GM21360 (cell line): ENCODE measurements at regions not wholly inside any gene's neighbourhood (a gene's known extent, or its start where the extent isn't known, plus 50 kb on each side); places are given as distances from the start of the nearest gene placed in this dataset.
"Not testable (repeated sequence)": the region's sequence is repeated elsewhere in the genome, so short reads cannot be mapped to it uniquely, and the experiment has no call there.

Experiments used
- ATAC-seq: cut with Tn5 transposase; IDR thresholded peaks from one replicate; pipeline ENCODE4 v1.9.1; 2021; ENCODE audit warnings: mild to moderate bottlenecking, moderate library complexity; ENCODE audit not compliant: unreplicated experiment

DNA sequence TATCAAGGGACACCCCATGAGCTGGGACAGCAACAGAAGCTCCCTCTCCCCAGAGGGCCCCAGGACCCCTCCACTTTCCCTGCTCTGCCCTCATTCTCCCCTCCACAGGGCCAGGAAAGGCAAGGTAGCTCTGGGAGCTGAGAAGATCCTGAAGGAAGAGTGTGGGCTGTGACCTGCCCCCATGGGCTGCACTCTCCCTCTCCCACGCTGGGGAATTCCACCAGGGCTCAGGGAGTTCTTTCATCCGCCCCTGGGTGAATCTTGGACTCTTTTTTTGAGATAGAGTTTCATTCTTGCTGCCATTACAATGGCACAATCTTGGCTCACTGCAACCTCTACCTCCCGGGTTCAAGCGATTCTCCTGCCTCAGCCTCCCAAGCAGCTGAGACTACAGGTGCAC lies 73.8 kb downstream of the C9orf50 start:
- ATAC-seq: no peak

DNA sequence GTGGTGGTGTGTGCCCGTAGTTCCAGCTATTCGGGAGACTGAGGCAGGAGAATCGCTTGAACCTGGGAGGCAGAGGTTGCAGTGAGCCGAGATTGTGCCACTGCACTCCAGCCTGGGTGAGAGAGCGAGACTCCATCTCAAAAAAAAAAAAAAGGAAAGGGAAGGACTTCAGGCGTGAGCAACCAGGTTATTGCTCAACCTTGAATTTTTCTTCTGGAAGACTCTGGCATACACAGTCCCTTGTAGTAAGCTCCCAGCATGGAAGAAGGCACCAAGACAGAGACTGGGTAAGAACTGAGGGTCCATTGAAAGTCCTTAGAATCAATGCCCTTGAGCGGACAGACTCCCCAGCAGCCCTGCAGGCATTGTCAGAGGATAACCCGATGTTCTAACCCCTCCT lies 75.0 kb downstream of the C9orf50 start:
- ATAC-seq: not testable (repeated sequence)

GRCh38 chr9:129544761-129545160 lies 76.1 kb downstream of the C9orf50 start:
- no peak for ATAC-seq

- ATAC-seq: no peak
Observed at GRCh38 chr9:129542741-129543140, 78.2 kb downstream of the C9orf50 start.

DNA sequence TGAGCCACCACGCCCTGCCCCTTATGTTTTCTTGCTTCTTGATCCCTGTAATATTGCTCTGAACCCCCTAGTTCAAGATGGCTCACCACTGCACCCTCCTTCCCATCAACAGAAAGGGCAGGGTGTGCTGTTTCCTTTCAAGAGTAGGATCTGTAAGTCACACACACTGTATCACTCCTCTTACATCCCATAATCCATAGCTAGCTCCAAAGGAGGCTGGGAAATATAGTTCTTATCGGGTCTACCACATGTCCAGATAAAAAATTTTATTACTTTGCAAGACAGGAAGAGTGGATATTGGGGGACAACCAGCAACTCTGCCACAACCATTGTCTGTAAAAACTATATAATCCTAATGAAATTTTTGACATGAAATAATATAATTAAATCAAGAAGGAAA lies 79.6 kb downstream of the C9orf50 start:
- ATAC-seq: no peak

DNA sequence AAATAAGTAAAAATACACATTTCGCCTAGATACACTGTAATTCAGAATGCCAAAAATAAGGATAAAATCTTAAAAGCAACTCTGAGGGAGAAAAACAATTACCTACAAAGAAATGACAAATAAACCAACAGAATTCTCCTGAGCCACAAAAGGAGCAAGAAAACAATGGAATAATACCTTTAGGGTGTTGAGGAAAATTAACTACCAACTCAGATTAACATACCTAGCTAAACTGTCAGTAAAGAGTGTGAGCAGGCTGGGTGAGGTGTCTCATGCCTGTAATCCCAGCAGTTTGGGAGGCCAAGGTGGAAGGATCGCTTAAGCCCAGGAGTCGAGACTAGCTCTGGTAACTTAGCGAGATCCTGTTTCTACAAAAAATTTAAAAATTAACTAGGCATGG lies 81.5 kb downstream of the C9orf50 start:
- ATAC-seq: no peak

DNA sequence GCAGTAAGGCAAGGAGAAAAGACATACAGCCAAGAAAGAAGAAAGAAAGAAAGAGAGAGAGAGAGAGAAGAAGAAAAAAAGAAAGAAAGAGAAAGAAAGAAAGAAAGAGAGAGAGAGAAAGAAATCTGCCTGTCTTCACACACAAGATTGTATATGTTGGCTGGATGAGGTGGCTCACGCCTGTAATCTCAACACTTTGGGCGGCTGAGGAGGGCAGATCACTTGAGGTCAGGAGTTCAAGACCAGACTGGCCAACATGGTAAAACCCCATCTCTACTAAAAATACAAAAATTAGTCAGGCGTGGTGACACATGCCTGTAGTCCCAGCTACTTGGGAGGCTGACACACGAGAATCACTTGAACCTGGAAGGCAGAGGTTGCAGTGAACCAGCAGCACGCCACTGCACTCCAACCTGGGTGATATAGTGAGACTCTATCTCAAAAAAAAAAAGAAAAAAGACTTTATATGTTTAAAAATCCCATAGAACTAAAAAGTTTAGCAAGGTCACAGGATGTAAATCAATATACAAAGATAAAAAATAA lies 89.0 kb downstream of the C9orf50 start:
- not testable (repeated sequence) for ATAC-seq

DNA sequence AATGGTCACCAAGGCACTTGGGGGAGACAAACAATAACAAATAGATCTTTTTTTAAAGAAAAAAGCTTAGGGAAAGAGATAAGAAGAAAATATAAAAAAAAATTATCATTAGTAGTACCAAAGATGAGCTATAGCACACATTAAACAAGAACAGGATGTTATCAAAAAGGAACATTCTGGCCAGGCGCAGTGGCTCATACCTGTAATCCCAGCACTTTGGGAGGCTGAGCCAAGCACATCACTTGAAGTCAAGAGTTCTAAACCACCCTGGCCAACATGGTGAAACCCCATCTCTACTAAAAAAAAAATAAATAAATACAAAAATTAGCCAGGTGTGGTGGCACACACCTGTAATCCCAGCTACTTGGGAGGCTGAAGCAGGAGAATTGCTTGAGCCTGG lies 92.9 kb downstream of the C9orf50 start:
- ATAC-seq: not testable (repeated sequence)

DNA sequence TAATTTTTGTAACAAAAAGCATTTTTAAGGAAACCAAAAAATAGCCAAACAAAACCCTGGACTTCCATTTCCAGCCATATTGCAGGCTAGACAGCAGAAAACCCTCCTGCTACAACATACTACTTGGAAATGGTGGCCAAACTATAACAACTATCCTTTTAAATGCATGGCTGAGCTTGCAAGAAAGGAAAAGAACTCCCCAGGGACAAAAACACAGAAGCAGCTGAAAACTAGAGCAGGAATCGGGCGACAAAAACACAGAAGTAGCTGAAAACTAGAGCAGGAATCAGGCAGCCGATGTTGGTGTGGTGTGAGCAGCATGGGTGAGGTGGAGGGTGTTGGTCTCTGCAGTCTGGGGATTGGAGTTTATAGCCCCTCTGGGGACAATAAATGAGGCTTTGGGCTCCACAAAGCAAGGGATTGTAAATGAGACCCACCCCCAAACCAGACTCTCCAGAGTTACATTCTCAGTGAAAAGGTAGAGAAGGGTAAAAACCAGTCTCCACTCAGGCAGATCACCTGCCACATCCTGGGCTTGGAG lies 95.2 kb downstream of the C9orf50 start:
- no peak for ATAC-seq

DNA sequence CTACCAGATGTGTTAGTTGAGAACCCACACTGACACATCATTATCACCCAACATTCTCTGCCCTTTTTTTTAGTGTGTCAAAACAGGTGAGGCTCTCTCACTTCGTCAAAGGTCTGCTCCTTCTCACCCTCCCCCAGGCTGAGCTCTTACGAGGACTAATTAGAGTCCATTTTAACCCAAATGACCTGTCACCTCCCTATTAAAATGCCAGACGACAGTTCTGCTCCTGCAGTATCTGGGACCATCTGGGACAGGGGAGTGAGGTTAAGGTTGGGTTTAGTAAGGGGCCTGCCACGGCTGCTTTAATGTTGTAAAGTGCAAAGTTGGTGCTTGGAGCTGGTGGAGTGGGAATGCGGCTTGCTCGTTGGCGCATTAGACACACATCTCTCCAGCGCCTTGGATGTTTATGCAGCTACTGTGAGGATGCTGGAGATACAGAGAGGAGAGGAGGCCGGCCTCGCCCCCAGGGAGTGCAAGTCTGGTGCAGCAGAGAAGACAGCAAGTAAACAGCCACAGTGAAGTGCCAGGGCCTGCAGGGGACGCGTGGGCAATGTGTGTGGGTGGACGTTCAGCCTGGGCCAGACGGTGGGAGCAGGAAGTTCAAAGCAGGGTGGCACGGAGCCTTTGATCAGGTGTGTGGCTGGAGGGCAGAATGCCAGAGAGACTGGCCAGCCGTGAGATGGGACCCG lies 96.2 kb downstream of the C9orf50 start:
- ATAC-seq: no peak

- ATAC-seq: no peak
Observed at GRCh38 chr9:129523943-129524581, 96.8 kb downstream of the C9orf50 start.

- ATAC-seq: no peak
Observed at GRCh38 chr9:129522351-129522750, 98.5 kb downstream of the C9orf50 start.

GRCh38 chr9:129520082-129520481 lies 100.8 kb downstream of the C9orf50 start:
- no peak for ATAC-seq

GRCh38 chr9:129518074-129518473 lies 102.8 kb downstream of the C9orf50 start:
- no peak for ATAC-seq

- no peak for ATAC-seq
Observed at GRCh38 chr9:129517006-129517405, 103.9 kb downstream of the C9orf50 start.

DNA sequence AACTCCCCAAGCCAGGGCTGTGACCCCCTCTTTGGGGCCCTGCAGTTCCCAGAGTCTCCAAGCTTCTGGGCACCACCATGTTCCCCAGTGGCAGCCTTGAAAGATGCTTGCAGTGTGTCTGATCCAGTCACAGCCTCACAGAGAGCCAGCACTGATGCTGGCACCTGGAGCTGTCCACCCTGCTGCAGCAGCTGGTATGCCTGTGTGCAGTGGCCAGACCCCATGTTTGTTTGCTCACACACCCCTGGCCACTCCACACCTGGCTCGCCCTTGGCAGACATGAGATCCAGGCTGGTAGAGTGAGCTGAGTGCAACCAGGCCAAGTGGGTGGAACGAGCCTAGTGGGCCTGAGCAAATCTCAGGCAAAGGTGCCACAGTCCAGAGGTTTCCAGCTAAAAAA lies 106.0 kb downstream of the C9orf50 start:
- ATAC-seq: no peak

- ATAC-seq: no peak
Observed at GRCh38 chr9:129514497-129514867, 106.4 kb downstream of the C9orf50 start.

DNA sequence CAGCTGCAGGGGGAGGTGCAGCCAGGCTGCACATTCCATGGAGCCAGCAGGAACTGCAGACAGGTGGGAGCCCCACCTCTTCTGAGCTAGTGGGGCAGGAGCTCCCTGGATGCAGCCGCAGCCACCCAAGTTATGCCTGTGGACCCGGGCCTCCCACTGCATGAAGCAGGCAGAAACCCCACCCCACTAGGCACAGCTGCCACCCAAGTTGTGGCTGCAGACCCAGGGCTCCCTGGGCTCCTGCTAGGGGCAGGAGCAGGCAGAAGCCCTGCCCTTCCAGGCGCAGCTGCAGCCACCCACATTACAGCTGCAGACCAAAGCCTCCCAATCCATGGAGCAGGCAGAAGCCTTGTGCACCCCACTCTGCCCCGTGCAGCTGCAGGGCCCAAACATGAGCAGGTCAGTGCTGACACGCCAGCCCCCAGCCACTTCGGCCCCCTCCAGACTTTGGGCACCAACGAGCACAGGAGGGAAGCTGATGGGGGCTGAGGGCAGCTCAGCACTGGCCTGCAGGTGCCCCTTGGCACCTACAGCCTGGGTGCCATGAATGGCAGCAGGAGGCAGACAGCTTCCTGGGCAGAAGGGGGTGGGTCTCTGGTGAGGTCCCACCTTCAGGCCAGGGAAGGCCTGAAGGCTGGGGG lies 106.9 kb downstream of the C9orf50 start:
- ATAC-seq: no peak

- no peak for ATAC-seq
Observed at GRCh38 chr9:129513282-129513681, 107.6 kb downstream of the C9orf50 start.

GRCh38 chr9:129511285-129511900 lies 109.5 kb downstream of the C9orf50 start:
- no peak for ATAC-seq

DNA sequence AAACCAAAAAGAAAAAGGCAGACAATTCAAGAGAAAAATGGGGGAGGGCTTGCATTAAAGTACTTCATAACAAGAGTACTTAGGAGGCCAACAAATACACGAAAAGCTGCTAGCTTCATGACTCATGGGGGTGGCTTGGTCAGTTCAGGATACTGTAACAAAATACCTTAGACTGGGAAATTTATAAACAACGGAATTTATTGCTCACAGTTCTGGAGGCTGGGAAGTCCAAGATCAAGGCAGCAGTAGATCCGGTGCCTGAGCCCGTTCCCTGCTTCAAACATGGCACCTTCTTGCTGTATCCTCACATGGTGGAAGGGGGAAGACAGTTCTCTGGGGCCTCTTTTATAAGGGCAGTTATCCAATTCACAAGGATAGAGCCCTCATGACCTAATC lies 111.4 kb downstream of the C9orf50 start:
- ATAC-seq: no peak
